ENCODE measurements at regions not wholly inside any gene's neighbourhood (a gene's known extent, or its start where the extent isn't known, plus 50 kb on each side); places are given as distances from the start of the nearest gene placed in this dataset.
A peak's percentile ranks its signal among the peaks of the same experiment; 100 is the strongest.

DNA sequence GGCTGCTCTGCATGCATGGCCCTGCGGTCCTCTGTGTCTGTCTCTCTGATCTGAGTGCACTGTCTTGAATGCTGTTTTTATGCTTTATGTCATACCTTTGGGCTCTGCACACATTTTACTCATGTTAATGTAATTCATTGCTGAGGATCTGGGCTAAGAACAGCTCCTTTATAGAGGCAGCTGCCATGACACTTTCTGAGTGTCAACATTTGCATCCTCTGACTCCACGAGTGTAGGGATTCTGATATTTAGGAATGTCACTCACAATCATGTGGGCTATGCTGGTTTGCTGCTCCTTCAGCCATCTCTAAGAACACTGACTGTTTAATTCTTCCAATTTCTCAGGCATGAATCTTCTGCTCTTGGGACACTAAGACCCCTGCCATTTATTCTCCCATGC is 192.2 kb upstream of the CPEB2 start:
- Histone ChIP-seq H3K4me3 (ENCODE audit: low read length) (no peak overlapping the region), H3K36me3 (ENCODE audit: control insufficient read depth, insufficient read depth, low read length) (no peaks in the 10 kb centered on the region), H3K4me1 (ENCODE audit: control insufficient read depth, insufficient read depth, low read length) (no peaks in the 10 kb centered on the region), H3K27ac (ENCODE audit: low read length) (no peak overlapping the region), H3K9me3 (ENCODE audit: control insufficient read depth, low read depth, low read length) (no peaks in the 10 kb centered on the region), H3K27me3 (ENCODE audit: control insufficient read depth, insufficient read depth, low read length) (no peaks in the 10 kb centered on the region)
- no peak for DNase-seq
- no CpG with 5 or more reads among the region's 2 CpGs for WGBS (ENCODE audit: insufficient coverage, low lambda C conversion rate)

- Histone ChIP-seq H3K36me3 (ENCODE audit: control insufficient read depth, insufficient read depth, low read length) (no peaks in the 10 kb centered on the region), H3K4me1 (ENCODE audit: control insufficient read depth, insufficient read depth, low read length) (no peaks in the 10 kb centered on the region), H3K27me3 (ENCODE audit: control insufficient read depth, insufficient read depth, low read length) (no peaks in the 10 kb centered on the region), H3K27ac (ENCODE audit: low read length) (no peak overlapping the region), H3K4me3 (ENCODE audit: low read length) (no peak overlapping the region), H3K9me3 (ENCODE audit: control insufficient read depth, low read depth, low read length) (no peaks in the 10 kb centered on the region)
- WGBS (ENCODE audit: insufficient coverage, low lambda C conversion rate), result 80% methylated on average over 1 of the region's 2 CpGs
- no peak for DNase-seq
These were observed 191.7 kb upstream of the CPEB2 start for GRCh38 chr4:14810568-14810967.

- H3K4me3 ChIP-seq (ENCODE audit: low read length), result no peak overlapping the region
- WGBS (ENCODE audit: insufficient coverage, low lambda C conversion rate), result no CpG with 5 or more reads among the region's 1 CpG
- no peak overlapping the region for H3K27ac ChIP-seq (ENCODE audit: low read length)
- H3K27me3 ChIP-seq (ENCODE audit: control insufficient read depth, insufficient read depth, low read length), result no peaks in the 10 kb centered on the region
- H3K36me3 ChIP-seq (ENCODE audit: control insufficient read depth, insufficient read depth, low read length), result no peaks in the 10 kb centered on the region
- H3K4me1 ChIP-seq (ENCODE audit: control insufficient read depth, insufficient read depth, low read length), result no peaks in the 10 kb centered on the region
- DNase-seq, result no peak
- H3K9me3 ChIP-seq (ENCODE audit: control insufficient read depth, low read depth, low read length), result no peaks in the 10 kb centered on the region
These were observed 190.2 kb upstream of the CPEB2 start for GRCh38 chr4:14812101-14812500.

DNA sequence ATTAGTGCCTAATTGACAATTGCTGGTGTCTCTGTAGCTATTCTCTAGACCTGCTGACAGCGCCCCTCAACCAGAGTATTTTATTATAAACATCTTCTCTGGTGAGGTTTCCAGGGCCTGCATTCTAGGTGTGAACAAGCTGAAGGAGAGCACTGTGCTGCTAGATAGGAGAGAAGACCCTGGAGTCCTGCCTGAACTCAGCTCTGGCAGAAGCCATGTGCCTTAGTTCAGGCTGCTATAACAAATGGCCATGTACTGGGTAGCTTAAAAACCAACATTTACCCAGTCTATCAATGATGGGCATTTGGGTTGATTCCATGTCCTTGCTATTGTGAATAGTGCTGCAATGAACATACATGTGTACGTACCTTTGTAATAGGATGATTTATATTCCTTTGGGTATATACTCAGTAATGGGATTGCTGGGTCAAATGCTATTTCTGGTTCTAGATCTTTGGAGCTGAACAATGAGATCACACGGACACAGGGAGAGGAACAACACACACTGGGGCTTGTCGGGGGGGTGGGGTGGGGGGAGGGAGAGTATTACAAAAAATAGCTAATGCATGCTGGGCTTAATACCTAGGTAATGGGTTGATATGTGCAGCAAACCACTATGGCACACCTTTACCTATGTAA is 185.5 kb upstream of the CPEB2 start:
- Histone ChIP-seq H3K27me3 (ENCODE audit: control insufficient read depth, insufficient read depth, low read length) (no peaks in the 10 kb centered on the region), H3K9me3 (ENCODE audit: control insufficient read depth, low read depth, low read length) (no peaks in the 10 kb centered on the region), H3K36me3 (ENCODE audit: control insufficient read depth, insufficient read depth, low read length) (no peaks in the 10 kb centered on the region), H3K4me1 (ENCODE audit: control insufficient read depth, insufficient read depth, low read length) (no peaks in the 10 kb centered on the region), H3K27ac (ENCODE audit: low read length) (no peak overlapping the region), H3K4me3 (ENCODE audit: low read length) (no peak overlapping the region)
- no peak for DNase-seq
- WGBS (ENCODE audit: insufficient coverage, low lambda C conversion rate), result no CpG with 5 or more reads among the region's 4 CpGs

DNA sequence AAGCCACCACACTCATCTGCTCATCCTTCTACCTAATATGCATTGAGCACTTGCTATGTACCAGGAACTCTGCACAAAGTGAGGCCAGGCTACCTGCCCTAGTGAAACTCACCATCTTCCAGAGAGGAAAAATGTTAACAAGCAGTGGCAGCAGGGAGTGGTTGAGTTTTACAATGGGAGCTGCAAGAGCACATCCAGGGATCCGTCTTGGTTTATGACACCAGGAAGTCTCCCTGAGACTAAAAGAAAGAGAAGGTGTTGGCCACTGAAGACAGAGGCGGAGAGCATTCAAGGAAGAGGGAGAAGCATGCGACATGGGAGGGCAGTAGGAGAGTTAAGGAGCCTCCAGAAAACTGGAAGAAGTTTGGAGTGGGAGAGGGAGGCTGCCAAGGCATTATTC is 178.1 kb upstream of the CPEB2 start:
- no peaks in the 10 kb centered on the region for H3K4me1 ChIP-seq (ENCODE audit: control insufficient read depth, insufficient read depth, low read length)
- DNase-seq, result no peak
- H3K36me3 ChIP-seq (ENCODE audit: control insufficient read depth, insufficient read depth, low read length), result no peaks in the 10 kb centered on the region
- H3K9me3 ChIP-seq (ENCODE audit: control insufficient read depth, low read depth, low read length), result no peaks in the 10 kb centered on the region
- no peak overlapping the region for H3K4me3 ChIP-seq (ENCODE audit: low read length)
- no peaks in the 10 kb centered on the region for H3K27me3 ChIP-seq (ENCODE audit: control insufficient read depth, insufficient read depth, low read length)
- H3K27ac ChIP-seq (ENCODE audit: low read length), result no peak overlapping the region
- WGBS (ENCODE audit: insufficient coverage, low lambda C conversion rate), result 100% methylated on average over 2 of the region's 3 CpGs

GRCh38 chr4:14827111-14827510 is 175.2 kb upstream of the CPEB2 start:
- Histone ChIP-seq H3K27ac (ENCODE audit: low read length) (no peak overlapping the region), H3K4me3 (ENCODE audit: low read length) (no peak overlapping the region), H3K4me1 (ENCODE audit: control insufficient read depth, insufficient read depth, low read length) (no peaks in the 10 kb centered on the region), H3K36me3 (ENCODE audit: control insufficient read depth, insufficient read depth, low read length) (no peaks in the 10 kb centered on the region), H3K27me3 (ENCODE audit: control insufficient read depth, insufficient read depth, low read length) (no peaks in the 10 kb centered on the region), H3K9me3 (ENCODE audit: control insufficient read depth, low read depth, low read length) (no peaks in the 10 kb centered on the region)
- WGBS (ENCODE audit: insufficient coverage, low lambda C conversion rate), result 80% methylated on average over 1 of the region's 8 CpGs
- DNase-seq, result peak in 1 of 2 donors; percentile 5

GRCh38 chr4:14829795-14830194 is 172.5 kb upstream of the CPEB2 start:
- Histone ChIP-seq H3K27ac (ENCODE audit: low read length) (no peak overlapping the region), H3K9me3 (ENCODE audit: control insufficient read depth, low read depth, low read length) (no peaks in the 10 kb centered on the region), H3K36me3 (ENCODE audit: control insufficient read depth, insufficient read depth, low read length) (no peaks in the 10 kb centered on the region), H3K4me1 (ENCODE audit: control insufficient read depth, insufficient read depth, low read length) (no peaks in the 10 kb centered on the region), H3K27me3 (ENCODE audit: control insufficient read depth, insufficient read depth, low read length) (no peaks in the 10 kb centered on the region), H3K4me3 (ENCODE audit: low read length) (no peak overlapping the region)
- no CpG with 5 or more reads among the region's 4 CpGs for WGBS (ENCODE audit: insufficient coverage, low lambda C conversion rate)
- no peak for DNase-seq

- DNase-seq, result no peak
- H3K36me3 ChIP-seq (ENCODE audit: control insufficient read depth, insufficient read depth, low read length), result no peaks in the 10 kb centered on the region
- H3K4me3 ChIP-seq (ENCODE audit: low read length), result no peak overlapping the region
- no CpG with 5 or more reads among the region's 1 CpG for WGBS (ENCODE audit: insufficient coverage, low lambda C conversion rate)
- no peak overlapping the region for H3K27ac ChIP-seq (ENCODE audit: low read length)
- no peaks in the 10 kb centered on the region for H3K4me1 ChIP-seq (ENCODE audit: control insufficient read depth, insufficient read depth, low read length)
- no peaks in the 10 kb centered on the region for H3K27me3 ChIP-seq (ENCODE audit: control insufficient read depth, insufficient read depth, low read length)
- H3K9me3 ChIP-seq (ENCODE audit: control insufficient read depth, low read depth, low read length), result no peaks in the 10 kb centered on the region
These were observed 170.9 kb upstream of the CPEB2 start for GRCh38 chr4:14831416-14831815.

GRCh38 chr4:14833053-14833452 is 169.2 kb upstream of the CPEB2 start:
- H3K4me1 ChIP-seq (ENCODE audit: control insufficient read depth, insufficient read depth, low read length), result no peaks in the 10 kb centered on the region
- no peak overlapping the region for H3K4me3 ChIP-seq (ENCODE audit: low read length)
- 80% methylated on average over 1 of the region's 5 CpGs for WGBS (ENCODE audit: insufficient coverage, low lambda C conversion rate)
- H3K36me3 ChIP-seq (ENCODE audit: control insufficient read depth, insufficient read depth, low read length), result no peaks in the 10 kb centered on the region
- no peaks in the 10 kb centered on the region for H3K27me3 ChIP-seq (ENCODE audit: control insufficient read depth, insufficient read depth, low read length)
- H3K9me3 ChIP-seq (ENCODE audit: control insufficient read depth, low read depth, low read length), result no peaks in the 10 kb centered on the region
- H3K27ac ChIP-seq (ENCODE audit: low read length), result no peak overlapping the region
- no peak for DNase-seq

- Histone ChIP-seq H3K4me3 (ENCODE audit: low read length) (no peak overlapping the region), H3K27ac (ENCODE audit: low read length) (no peak overlapping the region), H3K36me3 (ENCODE audit: control insufficient read depth, insufficient read depth, low read length) (no peaks in the 10 kb centered on the region), H3K27me3 (ENCODE audit: control insufficient read depth, insufficient read depth, low read length) (no peaks in the 10 kb centered on the region), H3K9me3 (ENCODE audit: control insufficient read depth, low read depth, low read length) (no peaks in the 10 kb centered on the region), H3K4me1 (ENCODE audit: control insufficient read depth, insufficient read depth, low read length) (no peaks in the 10 kb centered on the region)
- WGBS (ENCODE audit: insufficient coverage, low lambda C conversion rate), result no CpG with 5 or more reads among the region's 1 CpG
- no peak for DNase-seq
These were observed 167.9 kb upstream of the CPEB2 start for GRCh38 chr4:14834382-14834781.

DNA sequence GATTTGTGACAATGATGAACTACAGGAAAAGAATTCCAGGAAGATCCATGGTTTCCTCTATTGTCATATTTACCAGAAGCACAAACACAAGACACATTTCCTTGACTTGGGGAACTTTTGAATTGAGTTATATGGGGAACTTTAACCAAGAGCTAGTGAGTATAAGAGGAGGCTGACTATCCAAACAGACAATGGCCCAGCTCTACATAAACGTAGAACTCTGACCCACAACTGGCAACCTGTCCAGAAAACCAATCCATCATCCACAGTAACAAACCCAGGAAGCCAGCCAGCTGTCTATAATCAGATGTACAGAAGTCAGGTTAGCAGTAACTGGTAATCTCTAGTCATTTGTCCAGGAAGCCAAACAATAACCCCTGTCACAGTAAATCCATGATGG is 167.0 kb upstream of the CPEB2 start:
- H3K4me1 ChIP-seq (ENCODE audit: control insufficient read depth, insufficient read depth, low read length), result no peaks in the 10 kb centered on the region
- no peaks in the 10 kb centered on the region for H3K36me3 ChIP-seq (ENCODE audit: control insufficient read depth, insufficient read depth, low read length)
- no peak overlapping the region for H3K4me3 ChIP-seq (ENCODE audit: low read length)
- H3K9me3 ChIP-seq (ENCODE audit: control insufficient read depth, low read depth, low read length), result no peaks in the 10 kb centered on the region
- no peak overlapping the region for H3K27ac ChIP-seq (ENCODE audit: low read length)
- H3K27me3 ChIP-seq (ENCODE audit: control insufficient read depth, insufficient read depth, low read length), result no peaks in the 10 kb centered on the region
- no CpG with 5 or more reads among the region's 1 CpG for WGBS (ENCODE audit: insufficient coverage, low lambda C conversion rate)
- no peak for DNase-seq
